KOPT-K1 (cell line): ENCODE measurements at regions not wholly inside any gene's neighbourhood (a gene's known extent, or its start where the extent isn't known, plus 50 kb on each side); places are given as distances from the start of the nearest gene placed in this dataset.
"Not testable (repeated sequence)": the region's sequence is repeated elsewhere in the genome, so short reads cannot be mapped to it uniquely, and the experiment has no call there.

Experiments used
- H3K27ac ChIP-seq: fragments of 200-600 bp; sonication (generic); 2 replicates; pipeline ENCODE4 v1.5.1; 2016; ENCODE audit warnings: antibody characterized with exemption, mild to moderate bottlenecking, low read depth, low read length; ENCODE audit not compliant: poor library complexity, severe bottlenecking
- H3K36me3 ChIP-seq: fragments of 200-600 bp; sonication (generic); 2 replicates; pipeline ENCODE4 v1.5.1; 2017; ENCODE audit warnings: antibody characterized with exemption, mild to moderate bottlenecking, low read length, moderate library complexity; ENCODE audit not compliant: insufficient read depth
- H3K9me3 ChIP-seq: fragments of 200-600 bp; sonication (generic); 2 replicates; pipeline ENCODE4 v1.5.1; 2017; ENCODE audit warnings: antibody characterized with exemption, low read length, mild to moderate bottlenecking; ENCODE audit not compliant: insufficient read depth, poor library complexity, severe bottlenecking

- Histone ChIP-seq H3K36me3 (no peaks in the 10 kb centered on the region), H3K27ac (no peak overlapping the region), H3K9me3 (peaks cover 26% of the 10 kb centered on the region)
Observed at GRCh38 chr10:5268743-5269142, 72.1 kb downstream of the AKR1C4 start.

DNA sequence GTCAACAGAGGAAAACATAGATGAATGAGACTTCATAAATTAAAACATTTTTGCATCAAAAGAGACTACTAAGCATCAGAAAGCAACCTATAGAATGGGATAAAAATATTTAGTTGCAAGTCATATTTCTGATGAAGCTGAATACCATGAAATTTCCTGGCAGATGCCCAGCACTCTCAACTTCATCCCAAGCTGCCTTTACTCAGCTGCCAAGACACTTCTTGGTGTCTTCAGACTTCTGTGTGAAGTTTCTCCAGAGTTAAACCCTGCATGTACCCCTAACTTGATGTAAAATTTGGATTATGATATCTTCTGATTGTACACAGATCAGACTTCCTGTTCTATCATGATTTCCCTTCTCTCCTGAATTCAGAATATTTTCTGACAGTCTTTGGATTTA lies 73.2 kb downstream of the AKR1C4 start:
- Histone ChIP-seq H3K36me3 (no peaks in the 10 kb centered on the region), H3K27ac (no peak overlapping the region), H3K9me3 (peaks cover 16% of the 10 kb centered on the region)

- Histone ChIP-seq H3K36me3 (no peaks in the 10 kb centered on the region), H3K9me3 (peaks cover 4% of the 10 kb centered on the region), H3K27ac (no peak overlapping the region)
Observed at GRCh38 chr10:5271526-5271925, 74.9 kb downstream of the AKR1C4 start.

GRCh38 chr10:5272065-5272803 lies 75.6 kb downstream of the AKR1C4 start:
- no peaks in the 10 kb centered on the region for H3K9me3 ChIP-seq
- H3K27ac ChIP-seq = no peak overlapping the region
- no peaks in the 10 kb centered on the region for H3K36me3 ChIP-seq

DNA sequence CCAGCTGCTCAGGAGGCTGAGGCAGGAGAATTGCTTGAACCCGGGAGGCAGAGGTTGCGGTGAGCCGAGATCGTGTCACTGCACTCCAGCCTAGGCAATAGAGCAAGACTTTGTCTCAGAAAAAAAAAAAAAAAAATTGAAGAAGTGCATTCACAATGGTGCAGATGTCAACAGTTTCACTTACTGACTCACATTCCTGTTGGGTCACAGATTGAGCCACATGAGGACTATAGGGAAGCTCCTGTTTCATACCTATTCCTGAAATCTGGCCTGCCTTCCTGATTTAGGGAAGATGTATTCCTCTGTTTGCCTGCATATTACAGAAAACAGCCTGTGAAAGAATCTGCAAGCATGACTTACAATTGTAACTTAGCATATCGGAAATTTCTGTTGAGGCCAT lies 78.2 kb downstream of the AKR1C4 start:
- Histone ChIP-seq H3K36me3 (no peaks in the 10 kb centered on the region), H3K9me3 (no peaks in the 10 kb centered on the region), H3K27ac (no peak overlapping the region)

DNA sequence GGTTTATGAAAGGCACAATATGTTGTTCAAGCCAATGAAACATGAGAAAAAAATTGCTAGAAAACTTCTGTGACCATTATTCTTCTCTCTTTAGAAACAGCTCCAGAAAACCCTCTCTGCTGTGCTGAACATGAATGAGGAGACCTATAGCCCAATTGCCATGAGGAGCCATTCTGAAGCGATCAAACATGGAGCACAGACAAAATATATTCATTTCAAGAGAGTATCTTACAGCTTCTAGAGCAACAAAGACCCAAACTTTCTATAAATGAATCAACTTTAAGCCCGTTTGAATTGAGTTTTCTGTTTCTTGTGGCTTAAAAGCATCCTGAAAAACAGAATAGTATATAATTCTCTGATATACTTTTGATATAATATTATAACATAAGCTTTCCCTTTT lies 83.4 kb upstream of the UCN3 start:
- H3K9me3 ChIP-seq = no peaks in the 10 kb centered on the region
- no peak overlapping the region for H3K27ac ChIP-seq
- no peaks in the 10 kb centered on the region for H3K36me3 ChIP-seq

DNA sequence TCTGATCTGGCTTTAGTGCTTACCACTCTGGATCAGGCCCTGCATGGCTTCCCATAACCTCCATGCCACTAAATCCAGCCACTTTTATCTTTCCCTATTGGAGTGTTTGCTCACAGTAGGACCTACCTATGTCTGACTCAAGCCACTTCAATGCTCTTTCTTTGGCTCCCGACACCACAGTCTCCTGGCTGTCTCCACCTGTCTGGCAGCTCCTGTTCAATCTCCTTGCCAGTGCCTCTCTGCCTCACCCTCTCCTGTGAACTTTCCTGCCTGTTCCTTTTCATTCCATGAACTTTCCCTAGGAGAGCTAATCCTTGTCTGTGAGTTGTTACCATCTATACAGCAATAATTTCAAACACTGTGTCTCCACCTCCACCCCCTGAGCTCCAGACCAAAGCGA lies 82.6 kb upstream of the UCN3 start:
- H3K27ac ChIP-seq = no peak overlapping the region
- H3K36me3 ChIP-seq = no peaks in the 10 kb centered on the region

GRCh38 chr10:5283305-5284158 lies 81.2 kb upstream of the UCN3 start:
- Histone ChIP-seq H3K9me3 (no peaks in the 10 kb centered on the region), H3K36me3 (no peaks in the 10 kb centered on the region), H3K27ac (no peak overlapping the region)

More for the DNA sequence above, 82.6 kb upstream of the UCN3 start:
- no peaks in the 10 kb centered on the region for H3K9me3 ChIP-seq

- no peaks in the 10 kb centered on the region for H3K36me3 ChIP-seq
- H3K9me3 ChIP-seq = no peaks in the 10 kb centered on the region
- H3K27ac ChIP-seq = no peak overlapping the region
Observed at GRCh38 chr10:5284311-5285057, 80.3 kb upstream of the UCN3 start.

GRCh38 chr10:5285186-5285585 lies 79.6 kb upstream of the UCN3 start:
- Histone ChIP-seq H3K27ac (no peak overlapping the region), H3K36me3 (no peaks in the 10 kb centered on the region), H3K9me3 (no peaks in the 10 kb centered on the region)

GRCh38 chr10:5288359-5288758 lies 76.4 kb upstream of the UCN3 start:
- no peaks in the 10 kb centered on the region for H3K9me3 ChIP-seq
- no peak overlapping the region for H3K27ac ChIP-seq
- H3K36me3 ChIP-seq = no peaks in the 10 kb centered on the region

GRCh38 chr10:5289228-5289627 lies 75.5 kb upstream of the UCN3 start:
- not testable (repeated sequence) for H3K9me3 ChIP-seq, H3K27ac ChIP-seq, H3K36me3 ChIP-seq

DNA sequence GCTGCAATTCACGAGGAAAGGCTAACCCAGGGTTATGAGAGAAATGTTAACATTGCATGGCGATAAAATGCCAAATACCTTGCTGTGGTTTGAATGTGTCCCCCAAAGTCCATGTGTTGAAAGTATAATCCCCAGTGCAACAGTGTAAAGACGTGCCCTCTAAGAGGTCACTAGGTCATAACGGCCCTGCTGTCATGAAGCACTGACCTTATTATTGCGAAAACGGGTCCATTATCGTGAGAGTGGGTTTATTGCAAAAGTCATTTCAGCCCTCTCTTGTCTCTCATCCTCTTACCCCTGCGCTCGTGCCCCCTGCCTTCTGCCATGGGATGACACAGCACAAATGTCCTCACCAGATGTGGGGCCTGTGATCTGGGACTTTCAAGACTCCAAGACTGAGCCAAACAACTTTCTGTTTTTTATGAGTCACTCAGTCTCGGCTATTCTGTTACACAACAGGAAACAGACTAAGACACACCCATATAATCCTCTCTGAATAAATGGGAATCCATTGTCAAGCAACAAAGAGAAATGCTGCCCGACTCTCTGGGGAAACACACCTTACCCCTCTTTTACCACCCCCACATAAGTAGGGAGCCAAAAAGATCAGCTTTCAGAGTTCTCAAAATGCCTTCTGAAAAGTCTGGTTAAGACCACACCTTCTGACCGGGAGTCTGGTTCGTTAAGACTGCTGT lies 73.1 kb upstream of the UCN3 start:
- Histone ChIP-seq H3K27ac (peak overlapping the region; percentile 84), H3K36me3 (no peaks in the 10 kb centered on the region)

DNA sequence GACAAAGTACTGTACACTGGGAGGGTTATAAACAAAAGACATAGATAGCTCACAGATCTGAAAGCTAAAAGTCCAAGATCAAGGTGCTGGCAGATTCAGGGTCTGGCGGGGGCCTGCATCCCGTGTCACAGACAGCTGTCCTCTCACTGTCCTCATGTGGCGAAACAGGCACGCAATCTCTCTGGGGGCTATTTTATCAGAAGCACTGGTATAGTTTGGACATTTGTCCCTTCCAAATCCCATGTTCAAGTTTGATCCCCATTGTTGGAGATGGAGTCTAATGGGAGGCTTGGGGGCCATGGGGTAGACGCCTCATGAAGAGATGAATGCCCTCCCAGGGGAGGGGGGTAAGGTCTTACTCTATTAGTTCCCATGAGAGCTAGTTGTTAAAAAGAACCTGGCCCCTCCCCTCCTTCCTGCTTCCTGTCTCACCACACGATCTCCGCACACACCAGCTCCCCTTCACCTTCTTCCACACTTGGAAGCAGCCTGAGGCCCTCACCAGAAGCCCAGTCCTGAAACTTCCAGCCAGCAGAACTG lies 72.5 kb upstream of the UCN3 start:
- Histone ChIP-seq H3K9me3 (no peaks in the 10 kb centered on the region), H3K27ac (peak overlapping the region; percentile 84)

More for the DNA sequence above, 73.1 kb upstream of the UCN3 start:
- H3K9me3 ChIP-seq = no peaks in the 10 kb centered on the region

More for the DNA sequence above, 72.5 kb upstream of the UCN3 start:
- no peaks in the 10 kb centered on the region for H3K36me3 ChIP-seq
